Endothelial cell of umbilical vein (primary cell): ENCODE measurements at regions not wholly inside any gene's neighbourhood (a gene's known extent, or its start where the extent isn't known, plus 50 kb on each side); places are given as distances from the start of the nearest gene placed in this dataset.

Experiments
- EZH2 ChIP-seq: IDR thresholded peaks from 2 replicates; pipeline ENCODE4 v1.6.1; 2012; ENCODE audit warnings: borderline replicate concordance, low read depth, mild to moderate bottlenecking, moderate library complexity, low read length, inconsistent platforms; ENCODE audit not compliant: severe bottlenecking
- JUN ChIP-seq: IDR thresholded peaks from 2 replicates; pipeline ENCODE4 v1.6.1; 2011; ENCODE audit warnings: borderline replicate concordance, low read depth; ENCODE audit not compliant: insufficient read length, insufficient read depth
- MYC ChIP-seq: IDR thresholded peaks from one replicate; pipeline ENCODE4 v1.6.1; 2011; ENCODE audit warnings: mild to moderate bottlenecking, low read depth, low read length
- POLR2A ChIP-seq: IDR thresholded peaks from 2 replicates; pipeline ENCODE4 v1.6.1; 2012; ENCODE audit warnings: low read depth, mild to moderate bottlenecking, control low read depth, low read length
- POLR2AphosphoS5 ChIP-seq: IDR thresholded peaks from 2 replicates; pipeline ENCODE4 v1.6.1; 2012; ENCODE audit warnings: low read depth, mild to moderate bottlenecking, control low read depth, low read length, moderate library complexity; ENCODE audit not compliant: insufficient read depth
- TF ChIP-seq, protein P1 (sequence below), 2 donors: IDR thresholded peaks; 1 replicate in 1 of 2; 2 replicates in 1 of 2; pipeline ENCODE4 v1.5.1; 2011; ENCODE audit warnings: low read length in 2 of 2, mild to moderate bottlenecking in 2 of 2, moderate library complexity in 2 of 2, control low read depth in 1 of 2, inconsistent platforms in 1 of 2, low read depth in 1 of 2; ENCODE audit not compliant: insufficient read depth in 1 of 2; ENCODE audit errors: extremely low read depth in 1 of 2
- TF ChIP-seq, protein P2 (sequence below): IDR thresholded peaks from 2 replicates; pipeline ENCODE4 v1.6.1; 2011; ENCODE audit not compliant: insufficient read depth, insufficient read length

DNA sequence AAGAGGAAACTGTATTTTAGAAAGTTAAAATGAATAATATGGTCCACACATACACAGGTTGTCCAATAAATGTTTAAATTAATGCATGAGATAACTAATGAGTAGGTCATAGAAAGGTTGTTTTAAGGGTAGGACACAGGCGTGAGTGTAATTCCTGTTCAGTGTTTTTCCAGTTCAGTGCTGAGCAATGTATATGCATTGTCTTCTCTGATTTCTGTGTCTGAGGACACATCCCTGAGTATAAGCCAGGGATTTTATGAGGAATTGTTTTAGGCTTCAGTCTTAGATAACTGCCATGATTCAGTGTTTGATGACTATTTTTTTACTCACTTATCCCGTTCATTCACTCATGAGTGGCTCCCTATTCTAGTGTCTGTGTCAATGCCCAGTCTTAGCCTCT lies 298.5 kb upstream of the TBX18 start:
- TF ChIP-seq POLR2AphosphoS5: no peak
- TF ChIP-seq POLR2A: no peak
- TF ChIP-seq, protein P1, sequence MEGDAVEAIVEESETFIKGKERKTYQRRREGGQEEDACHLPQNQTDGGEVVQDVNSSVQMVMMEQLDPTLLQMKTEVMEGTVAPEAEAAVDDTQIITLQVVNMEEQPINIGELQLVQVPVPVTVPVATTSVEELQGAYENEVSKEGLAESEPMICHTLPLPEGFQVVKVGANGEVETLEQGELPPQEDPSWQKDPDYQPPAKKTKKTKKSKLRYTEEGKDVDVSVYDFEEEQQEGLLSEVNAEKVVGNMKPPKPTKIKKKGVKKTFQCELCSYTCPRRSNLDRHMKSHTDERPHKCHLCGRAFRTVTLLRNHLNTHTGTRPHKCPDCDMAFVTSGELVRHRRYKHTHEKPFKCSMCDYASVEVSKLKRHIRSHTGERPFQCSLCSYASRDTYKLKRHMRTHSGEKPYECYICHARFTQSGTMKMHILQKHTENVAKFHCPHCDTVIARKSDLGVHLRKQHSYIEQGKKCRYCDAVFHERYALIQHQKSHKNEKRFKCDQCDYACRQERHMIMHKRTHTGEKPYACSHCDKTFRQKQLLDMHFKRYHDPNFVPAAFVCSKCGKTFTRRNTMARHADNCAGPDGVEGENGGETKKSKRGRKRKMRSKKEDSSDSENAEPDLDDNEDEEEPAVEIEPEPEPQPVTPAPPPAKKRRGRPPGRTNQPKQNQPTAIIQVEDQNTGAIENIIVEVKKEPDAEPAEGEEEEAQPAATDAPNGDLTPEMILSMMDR (IDR thresholded peaks at IDR 0.05; ENCODE audit: extremely low read depth in 1 of 2, insufficient read depth in 1 of 2, low read depth in 1 of 2, low read length in 2 of 2): no peak
- TF ChIP-seq, protein P2, sequence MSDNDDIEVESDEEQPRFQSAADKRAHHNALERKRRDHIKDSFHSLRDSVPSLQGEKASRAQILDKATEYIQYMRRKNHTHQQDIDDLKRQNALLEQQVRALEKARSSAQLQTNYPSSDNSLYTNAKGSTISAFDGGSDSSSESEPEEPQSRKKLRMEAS: no peak
- no peak for TF ChIP-seq EZH2
- no peak for TF ChIP-seq MYC
- TF ChIP-seq JUN: no peak
